ENCODE measurements at regions not wholly inside any gene's neighbourhood (a gene's known extent, or its start where the extent isn't known, plus 50 kb on each side); places are given as distances from the start of the nearest gene placed in this dataset. TPM values are rescaled to one million over a fixed set of nuclear protein-coding genes. Genes with fewer than 3 reads are reported as not detected.

DNA sequence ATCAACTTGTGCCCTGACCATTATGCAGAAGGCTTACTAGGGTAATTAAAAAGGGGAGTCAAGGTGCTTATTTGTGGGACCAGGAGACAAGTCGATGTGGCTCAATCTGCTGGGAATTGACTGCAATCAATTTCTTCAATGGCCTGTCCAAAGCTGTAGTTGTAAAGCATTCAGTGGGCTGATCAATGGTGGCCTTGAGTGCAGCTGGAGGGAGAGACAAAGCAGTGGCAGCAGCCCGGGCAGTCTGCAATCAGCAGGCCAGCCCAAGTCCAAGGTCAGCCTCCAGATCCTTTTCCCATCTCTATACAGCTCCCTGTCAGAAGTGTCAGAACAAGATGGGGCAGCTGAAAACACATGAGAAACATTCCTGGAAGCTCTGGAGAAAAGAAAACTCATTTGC, 51.0 kb upstream of the BRINP1 start:
- ATAC-seq: no peak
- intact Hi-C loops (cut with micrococcal nuclease): no loop called here
- H3K4me1 ChIP-seq (ENCODE audit: control insufficient read depth in 1 of 2, insufficient read depth in 2 of 2, low read length in 2 of 2): no peaks in the 10 kb centered on the region
- no peak for TF ChIP-seq MAX (IDR thresholded peaks at IDR 0.05)
- TF ChIP-seq TCF7L2 (IDR thresholded peaks at IDR 0.05; ENCODE audit: borderline replicate concordance, extremely low read depth, insufficient read depth, insufficient read length): no peak
- no peak for TF ChIP-seq ATF3 (IDR thresholded peaks at IDR 0.05)
- TF ChIP-seq REST (IDR thresholded peaks at IDR 0.05; ENCODE audit: low read depth): no peak
- TF ChIP-seq CTCF (IDR thresholded peaks at IDR 0.05 in 2 of 3, conservative IDR thresholded peaks at IDR 0.05 in 1 of 3; ENCODE audit: borderline replicate concordance in 1 of 3, insufficient read depth in 1 of 3, low read depth in 2 of 3, low read length in 2 of 3): no peak
- TF ChIP-seq POLR2AphosphoS5 (IDR thresholded peaks at IDR 0.05; ENCODE audit: low read depth, low read length): no peak
- no peak for TF ChIP-seq ZFX (IDR thresholded peaks at IDR 0.05)
- TF ChIP-seq ZNF274 (IDR thresholded peaks at IDR 0.05; ENCODE audit: low read depth, low read length): no peak
- TF ChIP-seq POLR2A (IDR thresholded peaks at IDR 0.05; ENCODE audit: borderline replicate concordance, extremely low read depth, insufficient read depth, insufficient read length): no peak
- H4K20me1 ChIP-seq (ENCODE audit: insufficient read depth): no peaks in the 10 kb centered on the region
- no peaks in the 10 kb centered on the region for H3K27me3 ChIP-seq (ENCODE audit: insufficient read depth, low read length)
- no peaks in the 10 kb centered on the region for H3K9me2 ChIP-seq (ENCODE audit: insufficient read depth)
- BruUV-seq (replicated peaks): no TSS peak
- ChIA-PET POLR2A (no interaction called here), CTCF (no interaction called here), RAD21 (ENCODE audit: low non-redundant PET in 1 of 2, low total read pairs in 2 of 2, uncharacterized antibody in 2 of 2, unreplicated experiment in 2 of 2) (no interaction called here)
- no peak overlapping the region for H3K9ac ChIP-seq (ENCODE audit: low read length)
- DNase-seq (ENCODE audit: low read depth, low spot score): no peak
- peaks cover 1 to 3% of the 10 kb centered on the region in 2 experiments; a peak in 2 of 4 replicates for H3K9me3 ChIP-seq (ENCODE audit: control insufficient read depth in 1 of 2, insufficient read depth in 1 of 2, low read depth in 1 of 2, low read length in 2 of 2)
- H3K36me3 ChIP-seq (ENCODE audit: control insufficient read depth in 1 of 2, insufficient read depth in 2 of 2, low read length in 2 of 2): no peaks in the 10 kb centered on the region
- no peak overlapping the region for H2AFZ ChIP-seq (ENCODE audit: low read depth, low read length, poor library complexity, severe bottlenecking)
- no peak overlapping the region for H3K4me3 ChIP-seq (replicated peaks in 1 of 2; ENCODE audit: low read depth in 1 of 2, low read length in 2 of 2)
- H3K27ac ChIP-seq (ENCODE audit: low read depth, low read length): no peak overlapping the region
- H3K4me2 ChIP-seq (ENCODE audit: low read length): no peak overlapping the region
- no peaks in the 10 kb centered on the region for H3K79me2 ChIP-seq (ENCODE audit: insufficient read depth, low read length)

MicroRNAs encoded in the stretch of these regions (microRNA counts, 767-probe panel; counts per million panel counts)
- microRNA hsa-miR-147a: not detected

Small RNA genes lying in the stretch of these regions (microRNA-seq; reads per million reads assigned to microRNA genes)
- not detected for gene MIR147A (ENCODE audit: borderline number of aligned reads)

Data from HCT116 (cell line).